Naive B cell (primary cell): ENCODE measurements at regions not wholly inside any gene's neighbourhood (a gene's known extent, or its start where the extent isn't known, plus 50 kb on each side); places are given as distances from the start of the nearest gene placed in this dataset.
"Not testable (repeated sequence)": the region's sequence is repeated elsewhere in the genome, so short reads cannot be mapped to it uniquely, and the experiment has no call there.

Experiments
- ATAC-seq, 2 donors: fragments of 150-1000 bp; cut with Tn5 transposase; 2 replicates each; pipeline ENCODE4 v1.10.0; 2021; ENCODE audit warnings: low read depth in 2 of 2, mild to moderate bottlenecking in 2 of 2, moderate library complexity in 2 of 2
- DNase-seq: peaks from one replicate; pipeline ENCODE4 v3.0.0; 2022
- H3K27ac Mint-ChIP-seq, 6 donors: one replicate each; pipeline ENCODE4 v1.8.0; 2020 to 2022; ENCODE audit warnings: mild to moderate bottlenecking in 6 of 6, mixed read lengths in 6 of 6, moderate library complexity in 5 of 6, inconsistent platforms in 2 of 6
- H3K27me3 Mint-ChIP-seq, 3 donors: one replicate each; pipeline ENCODE4 v1.8.0; 2021 to 2022; ENCODE audit warnings: mixed read lengths in 3 of 3, mild to moderate bottlenecking in 1 of 3
- H3K36me3 Mint-ChIP-seq, 2 donors: one replicate each; pipeline ENCODE4 v1.8.0; 2020 to 2022; ENCODE audit warnings: mixed read lengths in 2 of 2, inconsistent platforms in 1 of 2, mild to moderate bottlenecking in 1 of 2
- H3K4me1 Mint-ChIP-seq, 3 donors: one replicate each; pipeline ENCODE4 v1.8.0; 2020 to 2022; ENCODE audit warnings: mixed read lengths in 3 of 3, inconsistent platforms in 1 of 3, mild to moderate bottlenecking in 1 of 3, moderate library complexity in 1 of 3
- H3K4me3 Mint-ChIP-seq, 8 donors: one replicate each; pipeline ENCODE4 v1.8.0; 2020 to 2022; ENCODE audit warnings: mild to moderate bottlenecking in 8 of 8, mixed read lengths in 8 of 8, moderate library complexity in 8 of 8, inconsistent platforms in 2 of 8
- H3K9me3 Mint-ChIP-seq, 7 donors: one replicate each; pipeline ENCODE4 v1.8.0; 2020 to 2022; ENCODE audit warnings: mixed read lengths in 7 of 7, mild to moderate bottlenecking in 5 of 7, inconsistent platforms in 2 of 7, moderate library complexity in 1 of 7

DNA sequence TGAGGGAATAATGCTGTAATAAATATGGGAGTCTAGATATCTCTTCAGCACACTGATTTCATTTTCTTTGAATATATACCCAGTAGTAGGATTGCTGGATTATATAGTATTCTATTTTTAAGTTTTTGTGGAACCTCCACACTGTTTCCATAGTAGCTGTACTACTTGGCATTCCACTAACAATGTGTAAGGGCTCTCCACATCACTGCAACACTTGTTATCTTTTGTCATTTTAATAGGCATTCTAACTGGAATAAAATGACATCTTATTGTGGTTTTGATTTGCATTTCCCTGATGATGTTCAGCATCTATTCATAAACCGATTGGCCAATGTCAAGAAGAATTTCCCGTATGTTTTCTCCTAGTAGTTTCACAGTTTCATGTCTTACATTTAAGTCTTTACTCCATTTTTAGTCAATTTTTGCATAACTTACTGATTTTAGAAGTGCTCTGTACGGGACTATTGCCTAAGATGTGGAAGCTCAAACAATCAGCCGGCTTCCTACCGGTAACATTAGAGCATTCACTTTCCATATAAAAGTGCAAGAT, 1078.8 kb downstream of the TAF11L14 start:
- no peak for ATAC-seq
- Mint-ChIP-seq H3K4me1 (peaks cover 0 to 5% (median 0%) of the 10 kb centered on the region in 3 donors), H3K27me3 (no peaks in the 10 kb centered on the region), H3K4me3 (no peak overlapping the region), H3K9me3 (peaks cover 0 to 7% (median 4%) of the 10 kb centered on the region in 7 donors), H3K27ac (no peak overlapping the region), H3K36me3 (no peaks in the 10 kb centered on the region)
- DNase-seq: no peak

DNA sequence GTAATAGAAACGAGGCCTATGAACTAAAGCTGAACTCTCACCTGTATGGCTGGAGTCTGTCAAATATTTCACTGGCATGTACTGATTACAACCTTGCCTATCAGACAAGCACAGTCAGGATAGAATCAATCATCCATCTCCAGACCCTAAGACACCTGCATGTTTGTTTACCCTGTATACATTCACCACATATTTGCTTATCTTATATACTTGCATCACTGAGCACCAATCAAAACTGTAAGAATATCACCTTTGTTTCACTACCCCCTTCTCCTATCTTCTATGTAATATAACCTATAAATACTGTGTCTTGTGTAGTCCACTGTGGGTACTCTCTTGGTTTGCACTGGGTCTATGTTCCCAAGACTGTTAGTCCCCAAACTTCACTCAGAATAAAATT, 1085.7 kb downstream of the TAF11L14 start:
- Mint-ChIP-seq H3K4me1 (peaks cover 18 to 24% (median 19%) of the 10 kb centered on the region in 3 donors), H3K27ac (no peak overlapping the region), H3K4me3 (no peak overlapping the region)

DNA sequence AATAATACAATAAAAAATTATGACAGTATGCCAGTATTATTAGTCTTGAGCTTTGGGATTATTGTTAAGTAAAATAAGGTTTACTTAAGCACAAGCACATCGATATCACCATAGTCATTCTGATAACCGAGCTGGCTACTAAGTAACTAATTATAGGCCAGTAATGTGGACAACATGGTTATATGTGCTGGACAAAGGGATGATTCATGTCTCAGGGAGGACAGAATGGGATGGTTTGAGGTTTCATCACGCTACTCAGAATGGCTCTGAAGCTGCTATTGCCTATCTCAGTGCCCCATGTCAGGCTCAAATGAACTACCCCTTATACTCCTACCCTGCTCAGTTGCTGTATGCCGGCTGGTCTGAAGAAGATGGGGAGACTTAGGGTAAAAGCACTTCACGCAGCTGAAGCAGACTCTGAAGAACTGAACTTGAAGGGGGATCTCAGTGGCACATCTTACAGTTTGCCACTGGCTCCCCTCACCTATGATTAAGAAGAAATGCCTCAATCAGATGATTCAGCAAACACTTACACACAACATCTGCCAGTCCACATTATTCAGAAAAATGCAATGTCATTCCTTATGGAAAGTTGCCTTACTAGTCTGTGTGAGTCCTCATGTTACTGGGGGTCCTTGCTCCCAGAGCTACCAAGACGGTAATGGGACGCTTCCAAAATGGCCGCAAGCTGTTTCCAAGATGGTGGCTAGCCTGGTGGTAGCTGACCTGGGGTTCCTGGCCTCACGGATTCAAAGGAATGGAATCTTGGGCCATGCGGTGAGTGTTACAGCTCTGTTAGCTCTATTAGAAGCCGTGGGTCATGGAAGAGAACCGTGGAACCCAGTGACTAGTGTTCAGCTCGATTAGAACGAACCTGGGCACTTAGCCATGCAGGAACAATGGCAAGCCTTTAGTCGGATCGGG, 1098.6 kb downstream of the TAF11L14 start:
- no peaks in the 10 kb centered on the region for H3K27me3 Mint-ChIP-seq
- H3K9me3 Mint-ChIP-seq: no peaks in the 10 kb centered on the region
- H3K4me1 Mint-ChIP-seq: peaks cover 4 to 15% (median 12%) of the 10 kb centered on the region in 3 donors
- ATAC-seq (no peak), DNase-seq (no peak)
- H3K27ac Mint-ChIP-seq: no peak overlapping the region
- no peak overlapping the region for H3K4me3 Mint-ChIP-seq
- peaks cover 21 to 22% of the 10 kb centered on the region in 2 donors for H3K36me3 Mint-ChIP-seq

More for the DNA sequence above, 1085.7 kb downstream of the TAF11L14 start:
- no peak for DNase-seq
- Mint-ChIP-seq H3K9me3 (no peaks in the 10 kb centered on the region), H3K27me3 (no peaks in the 10 kb centered on the region), H3K36me3 (no peaks in the 10 kb centered on the region)
- peak; percentile 14 to 32 for ATAC-seq

GRCh38 chr5:18736051-18736398, 1101.8 kb downstream of the TAF11L14 start:
- DNase-seq: no peak
- Mint-ChIP-seq H3K9me3 (no peaks in the 10 kb centered on the region), H3K36me3 (peaks cover 15 to 21% of the 10 kb centered on the region in 2 donors), H3K4me1 (peaks cover 9 to 26% (median 14%) of the 10 kb centered on the region in 3 donors), H3K4me3 (no peak overlapping the region), H3K27me3 (no peaks in the 10 kb centered on the region), H3K27ac (no peak overlapping the region)
- no peak for ATAC-seq

DNA sequence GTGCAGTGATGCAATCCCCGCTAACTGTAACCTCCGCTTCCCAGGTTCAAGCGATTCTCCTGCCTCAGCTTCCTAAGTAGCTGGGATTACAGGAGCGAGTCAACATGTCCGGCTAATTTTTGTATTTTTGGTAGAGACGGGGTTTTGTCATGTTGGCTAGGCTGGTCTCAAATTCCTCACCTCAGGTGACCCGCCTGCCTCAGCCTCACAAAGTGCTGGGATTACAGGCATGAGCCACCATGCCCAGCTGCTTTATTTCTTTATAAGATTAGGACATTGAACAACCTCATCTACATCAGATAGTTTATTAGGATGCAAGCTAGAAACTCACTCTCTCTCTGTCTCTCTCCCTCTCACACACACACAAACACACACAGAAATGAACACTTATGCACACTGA, 1102.5 kb downstream of the TAF11L14 start:
- peak overlapping the region in 2 of 6 donors; percentile 10 to 75 for H3K27ac Mint-ChIP-seq

DNA sequence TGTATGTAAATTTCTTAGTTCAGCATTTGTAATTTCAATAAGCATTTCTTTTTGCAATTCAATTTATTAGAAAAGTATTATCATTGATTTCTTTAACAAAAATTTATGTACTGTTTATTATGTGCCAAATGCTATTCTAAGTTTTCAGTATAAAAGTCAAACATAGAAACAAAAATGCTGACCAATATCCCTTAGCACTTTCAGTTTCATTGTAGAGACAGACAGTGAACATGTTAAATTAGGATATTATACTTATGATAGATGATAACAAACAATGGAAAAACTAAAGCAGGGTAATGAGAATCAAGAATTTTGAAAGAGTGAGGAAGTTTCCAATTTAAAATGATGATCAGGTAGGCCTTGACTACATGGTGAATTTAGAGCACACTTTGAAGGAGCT, 1106.0 kb downstream of the TAF11L14 start:
- DNase-seq: no peak
- no peaks in the 10 kb centered on the region for H3K9me3 Mint-ChIP-seq
- peak overlapping the region in 1 of 8 donors; percentile 22 for H3K4me3 Mint-ChIP-seq

More for the DNA sequence above, 1102.5 kb downstream of the TAF11L14 start:
- not testable (repeated sequence) for H3K4me3 Mint-ChIP-seq, DNase-seq, H3K9me3 Mint-ChIP-seq, H3K27me3 Mint-ChIP-seq, ATAC-seq
- Mint-ChIP-seq H3K36me3 (peaks cover 12 to 21% of the 10 kb centered on the region in 2 donors), H3K4me1 (peaks cover 9 to 31% (median 14%) of the 10 kb centered on the region in 3 donors)

DNA sequence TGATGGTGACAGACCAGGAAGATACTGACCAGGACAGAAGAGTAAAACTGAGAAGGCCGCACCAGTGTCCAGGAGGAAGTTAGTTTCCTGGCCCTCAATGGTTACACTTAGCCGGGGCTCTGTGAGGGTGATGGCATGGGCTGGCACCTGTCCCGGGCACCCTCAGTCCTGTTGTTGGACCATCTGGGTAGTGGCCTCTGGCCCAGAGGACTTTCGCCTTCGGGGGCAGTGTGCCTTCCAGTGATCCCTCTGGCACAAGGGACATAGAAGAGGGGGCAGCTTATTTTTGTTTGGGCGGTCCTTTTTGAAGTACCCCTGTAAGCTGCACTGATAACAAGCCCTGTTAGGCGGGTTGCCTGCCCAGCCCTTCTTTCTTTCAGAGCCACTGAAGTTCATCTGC, 1108.6 kb downstream of the TAF11L14 start:
- H3K27ac Mint-ChIP-seq: peak overlapping the region in 2 of 6 donors; percentile 54 to 79
- H3K9me3 Mint-ChIP-seq: no peaks in the 10 kb centered on the region
- ATAC-seq (no peak), DNase-seq (no peak)
- peaks cover 44 to 68% (median 63%) of the 10 kb centered on the region in 3 donors for H3K4me1 Mint-ChIP-seq
- peak overlapping the region in 6 of 8 donors; percentile 7 to 81 (median 18) for H3K4me3 Mint-ChIP-seq
- H3K27me3 Mint-ChIP-seq: no peaks in the 10 kb centered on the region
- H3K36me3 Mint-ChIP-seq: peaks cover 0 to 8% of the 10 kb centered on the region in 2 donors

More for the DNA sequence above, 1106.0 kb downstream of the TAF11L14 start:
- H3K4me1 Mint-ChIP-seq: peaks cover 28 to 62% (median 39%) of the 10 kb centered on the region in 3 donors
- H3K27me3 Mint-ChIP-seq: no peaks in the 10 kb centered on the region
- no peak for ATAC-seq
- H3K27ac Mint-ChIP-seq: no peak overlapping the region
- peaks cover 0 to 8% of the 10 kb centered on the region in 2 donors for H3K36me3 Mint-ChIP-seq

- peak overlapping the region; percentile 92 to 98 (median 94) for H3K27ac Mint-ChIP-seq
- H3K27me3 Mint-ChIP-seq: no peaks in the 10 kb centered on the region
- no peaks in the 10 kb centered on the region for H3K36me3 Mint-ChIP-seq
- no peak for ATAC-seq
- peak overlapping the region; percentile 88 to 99 (median 96) for H3K4me3 Mint-ChIP-seq
- H3K4me1 Mint-ChIP-seq: peaks cover 39 to 63% (median 63%) of the 10 kb centered on the region in 3 donors
- no peak for DNase-seq
- no peaks in the 10 kb centered on the region for H3K9me3 Mint-ChIP-seq
Observed at GRCh38 chr5:18744441-18744840, 1110.2 kb downstream of the TAF11L14 start.

DNA sequence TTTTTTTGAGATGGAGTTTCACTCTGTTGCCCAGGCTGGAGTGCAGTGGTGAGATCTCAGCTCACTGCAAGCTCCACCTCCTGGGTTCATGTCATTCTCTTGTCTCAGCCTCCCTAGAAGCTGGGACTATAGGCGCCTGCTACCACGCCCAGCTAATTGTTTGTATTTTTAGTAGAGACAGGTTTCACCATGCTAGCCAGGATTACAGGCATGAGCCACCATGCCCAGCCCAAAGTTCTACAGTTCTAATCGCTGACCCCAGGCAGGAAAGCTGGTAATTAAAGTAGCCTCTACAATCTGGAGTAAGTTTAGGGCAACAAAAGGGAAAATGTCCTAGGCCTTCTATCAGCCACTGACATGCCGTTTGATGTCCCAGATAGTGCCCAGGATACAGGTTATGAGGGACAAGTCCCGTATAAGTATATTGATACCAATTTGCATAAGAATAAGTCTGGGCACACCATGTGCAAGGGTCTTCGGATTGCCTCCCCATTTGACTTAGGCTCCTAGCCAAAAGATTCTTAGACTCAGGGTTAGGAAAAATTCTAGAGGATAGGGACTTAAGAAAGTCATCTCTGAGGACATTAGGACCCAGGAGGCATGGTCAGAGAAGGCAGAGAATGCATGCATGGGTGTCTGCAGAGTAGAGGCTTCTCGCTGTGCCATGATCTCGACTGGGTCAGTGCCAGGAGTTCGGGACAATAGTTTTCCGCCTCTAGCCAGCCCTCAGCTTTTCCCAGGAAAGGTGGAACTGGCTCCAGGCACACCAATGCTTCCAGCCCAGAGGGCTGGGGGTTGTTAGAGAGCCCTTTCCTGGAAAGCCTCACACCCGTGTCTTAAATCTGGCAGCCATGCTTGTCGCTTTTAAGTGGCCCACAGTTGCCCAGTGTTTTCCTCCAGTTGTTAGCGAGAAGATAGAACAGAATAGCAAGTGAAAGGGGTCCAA, 1111.1 kb downstream of the TAF11L14 start:
- H3K27ac Mint-ChIP-seq: peak overlapping the region; percentile 92 to 98 (median 96)
- no peaks in the 10 kb centered on the region for H3K9me3 Mint-ChIP-seq
- ATAC-seq: peak; percentile 29 to 33
- no peak for DNase-seq
- H3K4me3 Mint-ChIP-seq: peak overlapping the region; percentile 88 to 99 (median 96)
- peaks cover 37 to 63% (median 61%) of the 10 kb centered on the region in 3 donors for H3K4me1 Mint-ChIP-seq
- H3K36me3 Mint-ChIP-seq: no peaks in the 10 kb centered on the region
- H3K27me3 Mint-ChIP-seq: no peaks in the 10 kb centered on the region

- Mint-ChIP-seq H3K4me3 (peak overlapping the region; percentile 88 to 99 (median 96)), H3K4me1 (peaks cover 34 to 56% (median 54%) of the 10 kb centered on the region in 3 donors), H3K27ac (peak overlapping the region; percentile 92 to 98 (median 96)), H3K36me3 (no peaks in the 10 kb centered on the region), H3K27me3 (no peaks in the 10 kb centered on the region), H3K9me3 (no peaks in the 10 kb centered on the region)
- ATAC-seq (peak; percentile 88 to 90), DNase-seq (peak; percentile 63)
Observed at GRCh38 chr5:18745988-18746615, 1111.8 kb downstream of the TAF11L14 start.

GRCh38 chr5:18749763-18750162, 1115.5 kb downstream of the TAF11L14 start:
- Mint-ChIP-seq H3K27me3 (peaks cover 0 to 7% (median 0%) of the 10 kb centered on the region in 3 donors), H3K27ac (no peak overlapping the region), H3K4me3 (no peak overlapping the region), H3K36me3 (no peaks in the 10 kb centered on the region), H3K9me3 (no peaks in the 10 kb centered on the region), H3K4me1 (peaks cover 18 to 28% (median 25%) of the 10 kb centered on the region in 3 donors)
- no peak for DNase-seq
- no peak for ATAC-seq

GRCh38 chr5:18752317-18752716, 1118.1 kb downstream of the TAF11L14 start:
- Mint-ChIP-seq H3K27me3 (peaks cover 0 to 7% (median 0%) of the 10 kb centered on the region in 3 donors), H3K27ac (no peak overlapping the region)

More at GRCh38 chr5:18752317-18752716, 1118.1 kb downstream of the TAF11L14 start:
- Mint-ChIP-seq H3K36me3 (no peaks in the 10 kb centered on the region), H3K9me3 (no peaks in the 10 kb centered on the region), H3K4me1 (peaks cover under 1 to 5% (median 5%) of the 10 kb centered on the region in 3 donors), H3K4me3 (no peak overlapping the region)
- DNase-seq (no peak), ATAC-seq (no peak)
